Fibroblast of lung (primary cell): ENCODE measurements at regions not wholly inside any gene's neighbourhood (a gene's known extent, or its start where the extent isn't known, plus 50 kb on each side); places are given as distances from the start of the nearest gene placed in this dataset.

ENCODE experiments used
- CTCF ChIP-seq, 2 donors: IDR thresholded peaks in 1 of 2; conservative IDR thresholded peaks in 1 of 2; 1 replicate in 1 of 2; 2 replicates in 1 of 2; pipeline ENCODE4 v1.5.1; 2011 to 2012; ENCODE audit warnings: low read length in 2 of 2, control low read depth in 1 of 2, inconsistent platforms in 1 of 2, low read depth in 1 of 2, mild to moderate bottlenecking in 1 of 2
- EZH2 ChIP-seq: IDR thresholded peaks from 2 replicates; pipeline ENCODE4 v1.5.1; 2012; ENCODE audit warnings: low read length, control low read depth, mild to moderate bottlenecking; ENCODE audit errors: missing control alignments

GRCh38 chr5:163633926-163634460 lies 128.6 kb downstream of the MAT2B start:
- no peak for TF ChIP-seq EZH2
- TF ChIP-seq CTCF (conservative IDR thresholded peaks at IDR 0.05 in 1 of 2, IDR thresholded peaks at IDR 0.05 in 1 of 2; ENCODE audit: low read depth in 1 of 2, low read length in 2 of 2) = no peak
